ENCODE measurements at regions not wholly inside any gene's neighbourhood (a gene's known extent, or its start where the extent isn't known, plus 50 kb on each side); places are given as distances from the start of the nearest gene placed in this dataset.

DNA sequence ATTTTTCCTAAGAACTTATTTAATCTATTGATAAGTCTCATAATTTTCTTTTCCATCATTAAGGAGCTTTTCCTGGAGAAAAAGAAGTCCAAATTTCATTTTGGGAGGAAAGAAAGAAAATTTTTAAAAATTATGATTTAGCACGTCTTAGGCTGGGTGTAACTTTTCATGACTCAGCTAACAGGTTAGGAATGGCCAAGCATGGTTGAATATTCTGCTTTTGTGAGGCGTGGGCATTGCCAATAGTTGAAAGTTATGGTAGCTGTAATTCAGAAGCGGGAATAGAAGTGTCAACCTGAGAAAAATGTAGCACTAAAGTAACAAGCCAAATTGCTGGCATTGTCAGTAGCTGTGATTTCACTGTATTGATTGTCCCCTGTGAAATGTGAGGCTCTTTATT is 77.2 kb upstream of the ARID1B start:
- TF ChIP-seq CTCF (IDR thresholded peaks at IDR 0.05) (no peak), POLR2A (IDR thresholded peaks at IDR 0.05) (no peak)

All from body of pancreas (tissue), 4 donors.